Endothelial cell of umbilical vein (primary cell): ENCODE measurements at regions not wholly inside any gene's neighbourhood (a gene's known extent, or its start where the extent isn't known, plus 50 kb on each side); places are given as distances from the start of the nearest gene placed in this dataset.
A peak's percentile ranks its signal among the peaks of the same experiment; 100 is the strongest.

Source experiments
- BruUV-seq: library from RNA; stranded (reverse); fragments of 400-500 nt; replicated peaks from 2 replicates; lab custom pipeline; 2021; lab: Mats Ljungman, UMichigan
- CTCF ChIA-PET: fragments of 300-600, 350-600 bp; sonication (Branson Sonifier 250); formaldehyde crosslinking; loops from one replicate; lab custom pipeline; 2021; ENCODE audit warnings: antibody characterized with exemption, inconsistent platforms; lab: Charles Lee
- POLR2A ChIA-PET: fragments of 300-600, 350-600 bp; sonication (Branson Sonifier 250); formaldehyde crosslinking; loops from one replicate; lab custom pipeline; 2021; ENCODE audit warnings: antibody characterized with exemption, inconsistent platforms; lab: Charles Lee
- DNase-seq: peaks from one replicate; pipeline ENCODE4 v3.0.0-alpha.2; 2011; ENCODE audit warnings: low read depth, low spot score
- FAIRE-seq: peaks from 2 replicates; lab custom pipeline; 2011; peaks lifted over from hg19 to GRCh38; lab: Jason Lieb, UNC
- H2AFZ ChIP-seq: 2 replicates; pipeline ENCODE4 v1.6.0; 2012; ENCODE audit warnings: low read depth, low read length, control low read depth, inconsistent platforms
- H3K27ac ChIP-seq: 2 replicates; pipeline ENCODE4 v1.5.1; 2011; ENCODE audit warnings: low read depth, mild to moderate bottlenecking, control low read depth, low read length, moderate library complexity; ENCODE audit not compliant: insufficient read depth
- H3K27me3 ChIP-seq, 2 experiments: 2 replicates each; pipeline versions ENCODE4 v1.6.0 to v1.6.1; 2011; ENCODE audit warnings: low read length in 2 of 2, mixed read lengths in 1 of 2; ENCODE audit not compliant: control insufficient read depth in 2 of 2, insufficient read depth in 2 of 2
- H3K36me3 ChIP-seq, 2 experiments: 2 replicates in 1 of 2; 3 replicates in 1 of 2; pipeline ENCODE4 v1.5.1; 2011; ENCODE audit warnings: low read length in 2 of 2, mild to moderate bottlenecking in 1 of 2, moderate library complexity in 1 of 2; ENCODE audit not compliant: control insufficient read depth in 2 of 2, insufficient read depth in 2 of 2; ENCODE audit errors: extremely low read depth in 1 of 2
- H3K4me1 ChIP-seq: 3 replicates; pipeline ENCODE4 v1.5.1; 2011; ENCODE audit warnings: mild to moderate bottlenecking, low read length; ENCODE audit not compliant: control insufficient read depth, insufficient read depth; ENCODE audit errors: extremely low read depth
- H3K4me2 ChIP-seq: 2 replicates; pipeline ENCODE4 v1.6.1; 2011; ENCODE audit warnings: low read length, control low read depth, mixed read lengths; ENCODE audit not compliant: insufficient read depth
- H3K4me3 ChIP-seq, 3 experiments: fragments of 200-600 bp in 1 of 3; sonication (generic), shearing (Covaris generic) in 1 of 3; replicated peaks in 1 of 3; 2 replicates each; pipeline ENCODE4 v1.5.1; 2011 to 2016; ENCODE audit warnings: control low read depth in 3 of 3, low read length in 3 of 3, mild to moderate bottlenecking in 2 of 3, inconsistent platforms in 1 of 3, low read depth in 1 of 3, moderate library complexity in 1 of 3; ENCODE audit not compliant: insufficient read depth in 1 of 3
- H3K79me2 ChIP-seq: 2 replicates; pipeline ENCODE4 v1.6.0; 2012; ENCODE audit warnings: low read length, inconsistent platforms; ENCODE audit not compliant: control insufficient read depth, insufficient read depth
- H3K9ac ChIP-seq: replicated peaks from 2 replicates; pipeline ENCODE3; 2011; ENCODE audit warnings: low read length, control low read depth; ENCODE audit not compliant: insufficient read depth; ENCODE audit errors: extremely low read depth
- H3K9me1 ChIP-seq: replicated peaks from 3 replicates; pipeline ENCODE4 v1.6.0; 2011; ENCODE audit warnings: mild to moderate bottlenecking, low read length; ENCODE audit not compliant: control insufficient read depth, insufficient read depth; ENCODE audit errors: extremely low read depth
- H3K9me3 ChIP-seq: replicated peaks from 2 replicates; pipeline ENCODE4 v1.5.1; 2012; ENCODE audit warnings: low read length, inconsistent platforms; ENCODE audit not compliant: control insufficient read depth, insufficient read depth
- H4K20me1 ChIP-seq: replicated peaks from 2 replicates; pipeline ENCODE3; 2011; ENCODE audit warnings: mild to moderate bottlenecking, low read length; ENCODE audit not compliant: control insufficient read depth, insufficient read depth; ENCODE audit errors: extremely low read depth
- CTCF ChIP-seq, 2 donors: IDR thresholded peaks; 1 replicate in 1 of 2; 2 replicates in 1 of 2; pipeline ENCODE4 v1.5.1; 2011; ENCODE audit warnings: low read length in 2 of 2, mild to moderate bottlenecking in 2 of 2, moderate library complexity in 2 of 2, control low read depth in 1 of 2, inconsistent platforms in 1 of 2, low read depth in 1 of 2; ENCODE audit not compliant: insufficient read depth in 1 of 2; ENCODE audit errors: extremely low read depth in 1 of 2
- EZH2 ChIP-seq: IDR thresholded peaks from 2 replicates; pipeline ENCODE4 v1.6.1; 2012; ENCODE audit warnings: borderline replicate concordance, low read depth, mild to moderate bottlenecking, moderate library complexity, low read length, inconsistent platforms; ENCODE audit not compliant: severe bottlenecking
- JUN ChIP-seq: IDR thresholded peaks from 2 replicates; pipeline ENCODE4 v1.6.1; 2011; ENCODE audit warnings: borderline replicate concordance, low read depth; ENCODE audit not compliant: insufficient read length, insufficient read depth
- MAX ChIP-seq: IDR thresholded peaks from 2 replicates; pipeline ENCODE4 v1.6.1; 2011; ENCODE audit not compliant: insufficient read depth, insufficient read length
- dilution Hi-C: fragments of 300-500 bp; cut with MboI; formaldehyde crosslinking; loops from one replicate; pipeline ENCODE4 v1.15.0; 2019; ENCODE audit warnings: low sequenced_read_pairs; ENCODE audit not compliant: extremely low pct_ligation_motif_present
- intact Hi-C: fragments of 100-400 bp; cut with micrococcal nuclease; formaldehyde crosslinking; loops from one replicate; pipeline ENCODE4 v1.10.0; 2022

- Histone ChIP-seq H3K9me1 (no peaks in the 10 kb centered on the region), H3K9me3 (no peaks in the 10 kb centered on the region), H3K27ac (no peak overlapping the region), H3K4me3 (no peak overlapping the region), H2AFZ (no peak overlapping the region), H3K4me1 (no peaks in the 10 kb centered on the region), H3K36me3 (no peaks in the 10 kb centered on the region), H3K9ac (no peak overlapping the region), H3K79me2 (no peaks in the 10 kb centered on the region), H4K20me1 (no peaks in the 10 kb centered on the region), H3K4me2 (no peak overlapping the region), H3K27me3 (no peaks in the 10 kb centered on the region)
- ChIA-PET POLR2A (no interaction called here), CTCF (interaction anchor here (0.7 to 1.2 kb wide), 2 partner anchors 10 to 777 kb away, joined by 3 to 5 read pairs; no protein-coding TSS in a partner anchor)
- BruUV-seq: no TSS peak
- DNase-seq: peak; percentile 15
- FAIRE-seq: no peak
- dilution Hi-C loops: no loop called here
- intact Hi-C loops: no loop called here
- TF ChIP-seq JUN (no peak), CTCF (IDR thresholded peaks at IDR 0.05; ENCODE audit: extremely low read depth in 1 of 2, insufficient read depth in 1 of 2, low read depth in 1 of 2, low read length in 2 of 2) (no peak), EZH2 (no peak), MAX (no peak)
Observed at GRCh38 chr7:152522571-152523067, 86.8 kb upstream of the KMT2C start.
